ENCODE measurements at regions not wholly inside any gene's neighbourhood (a gene's known extent, or its start where the extent isn't known, plus 50 kb on each side); places are given as distances from the start of the nearest gene placed in this dataset.
"Not testable (repeated sequence)": the region's sequence is repeated elsewhere in the genome, so short reads cannot be mapped to it uniquely, and the experiment has no call there.

DNA sequence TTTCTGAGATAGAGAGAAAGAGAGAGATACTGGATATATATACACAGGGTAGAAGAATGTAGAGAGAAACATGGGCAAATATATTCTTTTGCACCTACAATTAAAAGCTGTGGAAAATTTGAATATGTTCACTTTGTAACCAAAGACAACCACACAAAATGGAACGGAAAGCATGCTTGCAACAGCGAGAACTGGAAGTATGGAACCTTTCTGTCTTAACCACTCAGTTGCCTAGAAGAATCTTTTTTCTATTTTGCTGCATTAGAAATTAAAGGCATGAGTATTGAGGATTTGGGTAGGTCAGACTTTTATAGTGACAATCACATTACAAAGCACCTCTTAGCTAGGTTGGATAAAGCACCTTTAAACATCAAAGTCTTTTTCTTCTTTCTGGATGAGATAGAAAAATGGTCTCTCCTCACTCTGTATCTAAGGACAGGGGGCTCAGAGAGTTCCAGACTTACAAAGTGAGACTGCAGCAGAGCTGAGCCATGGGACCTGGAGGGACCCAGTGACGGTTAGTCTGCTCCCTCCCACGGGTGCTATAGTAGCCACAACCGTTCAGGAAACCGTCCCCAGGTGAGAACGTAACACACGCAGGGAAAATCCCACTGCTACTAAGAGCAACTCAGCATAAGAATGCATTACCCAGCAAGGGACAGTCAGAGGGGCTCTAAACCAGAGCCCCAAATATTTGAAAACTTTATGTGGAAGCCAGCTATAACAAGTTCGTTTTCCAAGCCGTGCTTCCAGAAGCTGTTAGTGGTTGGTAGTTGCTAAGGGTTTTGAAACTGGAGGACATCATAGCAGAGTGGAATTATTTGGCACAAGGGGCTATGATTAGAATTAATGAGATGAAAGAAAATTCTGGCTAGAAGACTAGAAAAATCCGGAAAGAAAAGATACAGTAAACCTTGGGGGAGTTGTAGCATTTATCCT, 97.1 kb downstream of the DAD1 start:
- Histone ChIP-seq H3K4me1 (ENCODE audit: control insufficient read depth, insufficient read depth, low read length) (peaks cover 22% of the 10 kb centered on the region), H3K9ac (ENCODE audit: low read length) (no peak overlapping the region), H3K27me3 (ENCODE audit: control insufficient read depth, insufficient read depth, low read length) (no peaks in the 10 kb centered on the region), H3K27ac (ENCODE audit: low read depth, low read length) (no peak overlapping the region), H3K36me3 (ENCODE audit: control insufficient read depth, insufficient read depth, low read length) (no peaks in the 10 kb centered on the region), H3K9me3 (ENCODE audit: control insufficient read depth, insufficient read depth, low read depth, low read length) (no peaks in the 10 kb centered on the region), H3K4me3 (ENCODE audit: low read depth, low read length) (no peak overlapping the region)

DNA sequence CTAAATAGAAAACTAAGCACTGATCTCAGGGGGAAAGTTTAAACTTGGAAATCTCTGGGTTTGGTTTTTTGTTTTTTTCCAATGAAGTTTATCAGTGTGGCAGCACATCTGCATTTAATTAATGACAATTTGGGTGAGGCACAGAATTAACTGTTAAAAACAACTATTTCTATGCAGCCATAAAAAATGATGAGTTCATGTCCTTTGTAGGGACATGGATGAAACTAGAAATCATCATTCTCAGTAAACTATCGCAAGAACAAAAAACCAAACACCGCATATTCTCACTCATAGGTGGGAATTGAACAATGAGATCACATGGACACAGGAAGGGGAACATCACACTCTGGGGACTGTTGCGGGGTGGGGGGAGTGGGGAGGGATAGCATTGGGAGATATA, 98.0 kb downstream of the DAD1 start:
- H3K9me3 ChIP-seq (ENCODE audit: control insufficient read depth, insufficient read depth, low read depth, low read length); H3K36me3 ChIP-seq (ENCODE audit: control insufficient read depth, insufficient read depth, low read length); H3K4me3 ChIP-seq (ENCODE audit: low read depth, low read length); H3K27ac ChIP-seq (ENCODE audit: low read depth, low read length); H3K9ac ChIP-seq (ENCODE audit: low read length); H3K27me3 ChIP-seq (ENCODE audit: control insufficient read depth, insufficient read depth, low read length): not testable (repeated sequence)
- peaks cover 24% of the 10 kb centered on the region for H3K4me1 ChIP-seq (ENCODE audit: control insufficient read depth, insufficient read depth, low read length)

DNA sequence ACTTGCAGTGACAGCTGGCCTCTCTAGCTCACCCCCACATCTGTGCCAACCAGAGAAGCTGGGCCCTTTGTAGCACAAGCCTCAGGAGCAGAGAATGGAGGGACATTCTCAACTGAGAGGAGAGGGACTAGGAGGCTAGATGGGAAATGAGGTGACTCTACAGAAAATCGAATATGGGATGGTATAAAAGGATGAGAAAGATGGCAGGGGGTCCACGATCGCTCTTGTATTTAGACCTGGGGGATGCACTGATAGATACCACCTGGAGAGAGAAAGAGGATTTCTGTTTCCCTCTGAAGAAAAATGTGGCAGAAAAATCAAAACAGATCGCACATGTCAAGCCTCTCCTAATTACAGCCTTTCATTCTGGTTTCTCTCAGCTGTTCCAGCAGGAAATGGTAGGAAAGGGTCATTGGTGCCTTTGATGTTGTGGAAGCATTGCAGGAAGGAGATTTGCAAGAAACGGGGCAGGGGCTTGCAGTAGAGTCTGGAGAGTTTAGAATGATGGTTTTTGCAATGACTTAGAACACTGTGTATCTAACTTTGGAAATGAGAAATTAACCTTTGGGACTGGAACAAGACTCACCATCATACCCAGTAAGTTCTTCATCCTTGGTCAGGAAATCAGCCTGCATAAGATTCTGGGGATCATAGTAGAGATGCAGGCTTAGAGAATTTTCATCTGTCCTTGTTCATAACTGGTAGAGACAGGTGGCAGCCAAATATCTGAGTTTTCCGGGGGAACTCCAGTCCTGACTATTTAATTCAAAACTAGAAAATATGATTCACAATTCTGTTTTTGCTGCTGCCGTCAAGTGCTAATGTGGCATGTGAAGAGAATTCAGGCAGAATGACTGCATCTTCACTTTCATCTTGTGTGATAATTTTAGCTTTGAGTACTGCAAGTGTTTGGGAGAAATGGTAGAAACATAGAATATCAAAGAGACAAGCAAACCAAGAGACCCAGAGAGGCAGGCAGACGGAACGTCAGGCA, 98.8 kb downstream of the DAD1 start:
- Histone ChIP-seq H3K9ac (ENCODE audit: low read length) (no peak overlapping the region), H3K4me3 (ENCODE audit: low read depth, low read length) (no peak overlapping the region), H3K27me3 (ENCODE audit: control insufficient read depth, insufficient read depth, low read length) (no peaks in the 10 kb centered on the region), H3K27ac (ENCODE audit: low read depth, low read length) (no peak overlapping the region), H3K36me3 (ENCODE audit: control insufficient read depth, insufficient read depth, low read length) (no peaks in the 10 kb centered on the region), H3K9me3 (ENCODE audit: control insufficient read depth, insufficient read depth, low read depth, low read length) (no peaks in the 10 kb centered on the region), H3K4me1 (ENCODE audit: control insufficient read depth, insufficient read depth, low read length) (peaks cover 24% of the 10 kb centered on the region)

DNA sequence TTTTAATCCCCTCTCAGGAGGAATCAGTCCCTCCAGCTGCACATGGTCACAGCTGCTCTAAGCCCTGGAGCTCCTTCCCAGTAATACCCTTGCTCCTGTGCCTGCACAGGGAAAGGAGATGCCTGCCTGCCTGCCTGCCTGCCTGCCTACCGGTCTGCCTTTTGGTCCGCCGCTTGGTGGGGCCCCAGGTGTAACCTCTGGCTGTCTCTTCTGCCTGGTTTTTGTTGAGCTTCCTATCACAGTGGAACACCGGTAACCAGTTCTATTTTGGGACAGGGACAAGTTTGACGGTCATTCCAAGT, 99.8 kb downstream of the DAD1 start:
- no peaks in the 10 kb centered on the region for H3K27me3 ChIP-seq (ENCODE audit: control insufficient read depth, insufficient read depth, low read length)
- no peak overlapping the region for H3K4me3 ChIP-seq (ENCODE audit: low read depth, low read length)
- no peaks in the 10 kb centered on the region for H3K36me3 ChIP-seq (ENCODE audit: control insufficient read depth, insufficient read depth, low read length)
- no peak overlapping the region for H3K9ac ChIP-seq (ENCODE audit: low read length)
- H3K27ac ChIP-seq (ENCODE audit: low read depth, low read length): no peak overlapping the region
- no peaks in the 10 kb centered on the region for H3K9me3 ChIP-seq (ENCODE audit: control insufficient read depth, insufficient read depth, low read depth, low read length)
- H3K4me1 ChIP-seq (ENCODE audit: control insufficient read depth, insufficient read depth, low read length): peaks cover 27% of the 10 kb centered on the region

DNA sequence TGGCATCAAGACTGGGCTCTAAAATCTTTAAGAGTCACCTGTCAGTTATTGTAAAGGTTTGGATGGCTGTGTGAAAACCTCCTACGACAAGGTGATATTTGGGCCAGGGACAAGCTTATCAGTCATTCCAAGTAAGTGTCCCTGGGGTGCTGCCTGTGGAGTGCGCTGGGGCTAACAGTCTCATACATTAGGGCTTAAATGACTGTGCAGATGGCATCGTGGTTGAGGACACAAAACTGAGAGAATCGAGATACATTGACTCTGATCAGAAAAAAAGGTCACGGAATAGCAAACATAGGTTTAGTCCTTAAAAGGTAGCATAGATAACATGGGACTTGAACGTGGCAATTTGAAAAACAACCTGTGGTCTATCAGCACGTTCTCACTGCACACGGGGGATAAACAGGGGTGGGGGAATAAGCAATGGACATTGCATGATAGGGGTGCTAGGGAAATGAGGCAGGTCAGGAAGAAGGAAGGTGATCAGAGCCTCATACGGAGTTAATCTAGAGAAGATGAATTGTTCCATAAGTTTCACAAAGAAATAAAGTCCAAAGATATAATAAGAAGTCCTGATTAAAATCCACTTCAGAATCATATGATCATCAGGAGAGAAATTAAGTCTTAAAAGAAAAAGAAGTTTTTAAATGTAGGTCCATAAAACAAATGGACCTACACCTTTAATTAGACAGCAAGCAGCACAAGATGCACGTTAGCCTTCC, 100.3 kb downstream of the DAD1 start:
- peaks cover 27% of the 10 kb centered on the region for H3K4me1 ChIP-seq (ENCODE audit: control insufficient read depth, insufficient read depth, low read length)
- no peaks in the 10 kb centered on the region for H3K9me3 ChIP-seq (ENCODE audit: control insufficient read depth, insufficient read depth, low read depth, low read length)
- no peak overlapping the region for H3K27ac ChIP-seq (ENCODE audit: low read depth, low read length)
- no peak overlapping the region for H3K9ac ChIP-seq (ENCODE audit: low read length)
- no peak overlapping the region for H3K4me3 ChIP-seq (ENCODE audit: low read depth, low read length)
- H3K36me3 ChIP-seq (ENCODE audit: control insufficient read depth, insufficient read depth, low read length): no peaks in the 10 kb centered on the region
- no peaks in the 10 kb centered on the region for H3K27me3 ChIP-seq (ENCODE audit: control insufficient read depth, insufficient read depth, low read length)

DNA sequence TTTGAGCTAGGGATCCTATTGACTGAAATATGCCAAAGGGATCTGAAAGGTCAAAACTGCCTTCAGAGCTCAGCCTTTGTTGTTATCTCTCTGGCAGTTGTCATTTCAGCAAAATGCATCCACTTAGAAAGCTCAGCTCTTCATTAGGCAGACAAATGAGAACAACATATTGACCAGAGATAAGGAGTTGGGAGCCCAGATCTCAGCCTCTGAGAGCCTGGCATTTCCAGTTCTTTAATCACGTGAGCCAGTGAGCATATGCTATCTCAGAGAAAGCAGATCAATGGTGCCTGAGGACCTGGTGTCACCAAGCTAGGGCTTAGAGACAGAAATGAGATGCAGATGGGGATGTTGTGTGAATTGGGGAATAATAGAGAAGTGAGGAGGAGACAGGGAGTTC, 101.1 kb downstream of the DAD1 start:
- H3K9me3 ChIP-seq (ENCODE audit: control insufficient read depth, insufficient read depth, low read depth, low read length): no peaks in the 10 kb centered on the region
- no peaks in the 10 kb centered on the region for H3K36me3 ChIP-seq (ENCODE audit: control insufficient read depth, insufficient read depth, low read length)
- H3K4me1 ChIP-seq (ENCODE audit: control insufficient read depth, insufficient read depth, low read length): peaks cover 29% of the 10 kb centered on the region
- no peak overlapping the region for H3K9ac ChIP-seq (ENCODE audit: low read length)
- H3K4me3 ChIP-seq (ENCODE audit: low read depth, low read length): no peak overlapping the region
- H3K27me3 ChIP-seq (ENCODE audit: control insufficient read depth, insufficient read depth, low read length): no peaks in the 10 kb centered on the region
- no peak overlapping the region for H3K27ac ChIP-seq (ENCODE audit: low read depth, low read length)

DNA sequence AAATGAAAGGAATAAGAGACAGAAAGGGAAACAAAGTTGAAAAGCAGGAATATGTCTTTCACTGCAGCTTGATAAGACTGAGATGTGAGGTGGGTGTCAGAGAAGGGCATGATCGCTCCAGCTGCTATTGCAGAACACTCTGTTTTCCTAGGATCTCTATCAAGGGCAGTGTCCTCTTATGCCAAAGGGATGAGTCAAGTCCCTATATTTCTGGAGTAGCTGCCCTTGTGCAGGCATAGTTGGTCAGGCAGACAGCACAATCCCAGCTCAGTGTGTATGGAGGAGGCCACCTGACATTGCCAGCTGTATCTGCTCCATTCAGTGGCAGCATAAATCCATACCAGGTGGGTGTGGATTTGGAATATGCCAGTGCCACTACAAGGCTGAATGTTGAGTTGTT, 101.6 kb downstream of the DAD1 start:
- no peak overlapping the region for H3K27ac ChIP-seq (ENCODE audit: low read depth, low read length)
- H3K9ac ChIP-seq (ENCODE audit: low read length): no peak overlapping the region
- no peaks in the 10 kb centered on the region for H3K27me3 ChIP-seq (ENCODE audit: control insufficient read depth, insufficient read depth, low read length)
- H3K4me3 ChIP-seq (ENCODE audit: low read depth, low read length): no peak overlapping the region
- H3K4me1 ChIP-seq (ENCODE audit: control insufficient read depth, insufficient read depth, low read length): peaks cover 28% of the 10 kb centered on the region
- H3K36me3 ChIP-seq (ENCODE audit: control insufficient read depth, insufficient read depth, low read length): no peaks in the 10 kb centered on the region
- H3K9me3 ChIP-seq (ENCODE audit: control insufficient read depth, insufficient read depth, low read depth, low read length): no peaks in the 10 kb centered on the region

DNA sequence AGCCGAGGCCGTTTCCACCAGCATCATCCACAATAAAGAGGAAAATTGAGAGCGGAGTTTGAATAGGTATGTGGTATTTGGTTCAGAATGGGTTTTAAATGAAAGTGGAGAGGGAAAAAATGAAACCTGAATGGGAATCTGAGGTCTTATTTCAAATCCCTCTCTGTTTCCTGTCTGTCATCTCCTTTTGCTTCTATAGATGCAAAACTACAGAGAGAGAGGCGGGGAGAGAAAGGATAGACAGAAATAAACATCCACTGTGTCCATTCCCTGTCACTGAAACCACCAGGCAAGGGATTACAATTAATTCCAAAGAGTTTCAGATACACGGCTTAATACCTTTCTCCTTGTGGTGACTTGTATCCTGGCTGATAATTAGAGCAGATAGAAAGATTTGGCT, 102.3 kb downstream of the DAD1 start:
- Histone ChIP-seq H3K36me3 (ENCODE audit: control insufficient read depth, insufficient read depth, low read length) (no peaks in the 10 kb centered on the region), H3K4me3 (ENCODE audit: low read depth, low read length) (no peak overlapping the region), H3K9me3 (ENCODE audit: control insufficient read depth, insufficient read depth, low read depth, low read length) (no peaks in the 10 kb centered on the region), H3K9ac (ENCODE audit: low read length) (no peak overlapping the region), H3K4me1 (ENCODE audit: control insufficient read depth, insufficient read depth, low read length) (peaks cover 26% of the 10 kb centered on the region; the same call in 1 of the 2 replicates), H3K27ac (ENCODE audit: low read depth, low read length) (no peak overlapping the region), H3K27me3 (ENCODE audit: control insufficient read depth, insufficient read depth, low read length) (no peaks in the 10 kb centered on the region)

DNA sequence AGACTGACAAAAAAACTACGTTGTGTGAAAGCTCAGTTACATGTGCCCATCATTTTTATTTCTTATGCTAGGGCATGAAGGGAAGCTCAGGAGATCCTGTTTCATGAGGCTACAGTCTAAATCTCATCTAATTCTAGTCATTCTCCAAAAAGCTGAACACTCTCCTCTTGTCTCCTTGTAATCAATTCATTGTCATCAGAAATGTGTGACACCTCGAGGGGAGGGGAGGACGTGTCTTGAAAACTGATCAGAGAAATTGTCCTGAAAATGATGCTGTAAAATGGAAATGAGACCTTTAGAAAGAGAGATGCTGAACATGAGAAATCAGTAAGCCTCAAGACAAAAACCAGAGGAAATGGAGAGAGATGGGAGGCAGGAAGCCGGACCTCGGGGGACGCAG, 103.4 kb downstream of the DAD1 start:
- Histone ChIP-seq H3K9me3 (ENCODE audit: control insufficient read depth, insufficient read depth, low read depth, low read length) (no peaks in the 10 kb centered on the region), H3K4me1 (ENCODE audit: control insufficient read depth, insufficient read depth, low read length) (peaks cover 31% of the 10 kb centered on the region; the same call in 1 of the 2 replicates), H3K27me3 (ENCODE audit: control insufficient read depth, insufficient read depth, low read length) (no peaks in the 10 kb centered on the region), H3K4me3 (ENCODE audit: low read depth, low read length) (no peak overlapping the region), H3K36me3 (ENCODE audit: control insufficient read depth, insufficient read depth, low read length) (no peaks in the 10 kb centered on the region), H3K9ac (ENCODE audit: low read length) (no peak overlapping the region), H3K27ac (ENCODE audit: low read depth, low read length) (no peak overlapping the region)

DNA sequence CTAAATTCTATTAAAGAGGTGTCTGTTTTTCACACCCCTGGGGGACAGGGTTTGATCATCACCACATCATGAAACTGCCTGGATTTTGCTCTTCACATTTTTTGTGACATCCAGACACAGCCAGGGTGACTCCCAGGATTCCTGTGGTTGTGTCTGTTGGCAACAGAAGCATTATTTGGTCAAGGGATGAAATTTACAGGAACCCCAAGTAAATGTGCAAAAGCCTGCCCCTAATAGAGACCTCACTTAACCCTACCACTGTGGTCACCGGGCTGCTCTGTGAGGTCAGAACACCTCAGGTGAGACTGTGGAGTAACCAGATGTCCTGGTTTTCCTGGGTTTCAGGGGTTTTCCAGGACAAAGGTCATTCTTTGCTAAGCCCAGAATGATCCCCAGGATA, 103.8 kb downstream of the DAD1 start:
- no peak overlapping the region for H3K9ac ChIP-seq (ENCODE audit: low read length)
- H3K27me3 ChIP-seq (ENCODE audit: control insufficient read depth, insufficient read depth, low read length): no peaks in the 10 kb centered on the region
- H3K36me3 ChIP-seq (ENCODE audit: control insufficient read depth, insufficient read depth, low read length): no peaks in the 10 kb centered on the region
- H3K4me3 ChIP-seq (ENCODE audit: low read depth, low read length): no peak overlapping the region
- H3K27ac ChIP-seq (ENCODE audit: low read depth, low read length): no peak overlapping the region
- peaks cover 33% of the 10 kb centered on the region for H3K4me1 ChIP-seq (ENCODE audit: control insufficient read depth, insufficient read depth, low read length)
- H3K9me3 ChIP-seq (ENCODE audit: control insufficient read depth, insufficient read depth, low read depth, low read length): no peaks in the 10 kb centered on the region

Measured in HUES6 (cell line).